HG03575 (cell line): ENCODE measurements at regions not wholly inside any gene's neighbourhood (a gene's known extent, or its start where the extent isn't known, plus 50 kb on each side); places are given as distances from the start of the nearest gene placed in this dataset.

Source experiments
- ATAC-seq: cut with Tn5 transposase; IDR thresholded peaks from one replicate; pipeline ENCODE4 v1.9.1; 2021; ENCODE audit not compliant: unreplicated experiment, insufficient number of reproducible peaks, low FRiP score; ENCODE audit errors: extremely low read depth

GRCh38 chr4:19842471-19842870 lies 409.2 kb upstream of the SLIT2 start:
- ATAC-seq = no peak

- ATAC-seq = no peak
These were observed 412.8 kb upstream of the SLIT2 start for GRCh38 chr4:19838858-19839257.

DNA sequence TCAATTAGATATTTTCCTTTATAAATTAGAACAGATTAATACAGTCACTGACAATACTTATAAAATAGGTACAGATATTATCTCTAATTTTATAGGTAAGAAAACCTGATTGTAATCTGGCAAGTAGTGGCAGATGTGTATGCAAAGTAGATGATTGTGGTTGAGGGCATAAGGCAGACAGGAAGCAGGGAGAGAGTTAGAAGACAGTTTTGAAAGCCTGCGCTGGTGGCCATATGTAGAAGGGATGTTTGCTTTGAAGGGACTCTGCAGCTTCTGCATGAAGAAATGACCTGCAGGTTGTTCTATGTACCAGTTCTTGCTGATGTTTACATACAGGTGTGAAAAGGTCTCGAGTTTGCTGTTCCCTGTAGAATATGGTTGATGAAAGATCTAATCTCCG lies 416.3 kb upstream of the SLIT2 start:
- ATAC-seq = no peak

DNA sequence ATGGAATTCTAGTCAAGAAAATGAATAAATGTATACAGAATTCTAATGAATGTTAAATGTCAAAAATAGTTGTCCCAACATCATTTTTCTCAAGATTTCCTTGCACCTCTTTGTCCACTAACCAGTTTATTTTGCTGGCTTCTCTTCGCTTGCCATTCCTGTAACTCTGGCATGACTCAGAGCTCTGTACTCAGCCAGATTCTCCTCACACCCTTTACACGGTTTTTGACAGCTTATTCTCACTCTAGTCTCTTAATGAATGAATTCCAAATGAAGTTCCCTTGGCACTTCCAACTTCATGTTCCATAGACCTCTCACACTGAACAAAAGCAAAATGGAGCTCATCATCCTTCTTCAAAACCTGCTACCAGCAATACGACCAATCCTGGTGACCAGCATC lies 419.3 kb upstream of the SLIT2 start:
- ATAC-seq = no peak

GRCh38 chr4:19831644-19832285 lies 419.9 kb upstream of the SLIT2 start:
- no peak for ATAC-seq

DNA sequence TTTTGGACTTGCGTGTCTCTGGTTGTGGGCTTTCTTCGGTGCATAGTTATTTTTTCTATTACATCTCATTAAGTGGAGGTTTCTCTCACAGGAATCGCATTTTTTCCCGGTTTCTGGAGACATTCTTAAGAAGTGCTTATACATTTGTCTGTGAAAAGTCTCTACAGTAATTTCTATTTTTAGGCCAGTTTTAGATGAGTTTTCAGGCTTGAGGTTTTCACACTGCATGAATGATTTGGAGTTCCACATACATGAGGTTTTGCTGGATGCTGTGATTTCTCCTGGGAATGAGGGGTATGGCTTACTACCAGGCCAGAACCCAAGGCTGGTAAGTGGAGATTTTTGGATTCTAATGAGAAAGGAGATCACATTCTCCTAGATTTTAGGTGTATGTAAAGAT lies 422.6 kb upstream of the SLIT2 start:
- no peak for ATAC-seq

- no peak for ATAC-seq
These were observed 427.9 kb upstream of the SLIT2 start for GRCh38 chr4:19823781-19824180.

- no peak for ATAC-seq
These were observed 432.0 kb upstream of the SLIT2 start for GRCh38 chr4:19819737-19820136.

DNA sequence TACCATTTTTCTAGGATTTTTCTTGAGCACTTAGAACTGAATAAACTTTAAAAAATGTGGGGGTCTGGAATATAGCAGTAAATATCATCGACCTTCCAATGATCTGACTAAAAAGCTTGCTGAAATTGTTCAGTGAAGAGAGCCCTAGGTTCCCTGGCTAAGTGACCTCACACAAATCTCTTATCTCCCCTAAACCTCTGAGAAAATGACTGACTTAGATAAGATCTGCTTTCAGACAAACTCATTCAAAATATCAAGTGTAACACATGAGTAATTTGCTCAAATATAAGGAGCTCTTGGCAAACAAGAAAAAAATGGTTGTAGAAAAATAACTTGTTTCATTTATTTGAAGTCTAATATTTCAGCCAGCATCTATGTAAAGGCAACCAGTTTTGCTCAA lies 441.7 kb upstream of the SLIT2 start:
- no peak for ATAC-seq

- ATAC-seq = no peak
These were observed 444.2 kb upstream of the SLIT2 start for GRCh38 chr4:19807505-19807904.

DNA sequence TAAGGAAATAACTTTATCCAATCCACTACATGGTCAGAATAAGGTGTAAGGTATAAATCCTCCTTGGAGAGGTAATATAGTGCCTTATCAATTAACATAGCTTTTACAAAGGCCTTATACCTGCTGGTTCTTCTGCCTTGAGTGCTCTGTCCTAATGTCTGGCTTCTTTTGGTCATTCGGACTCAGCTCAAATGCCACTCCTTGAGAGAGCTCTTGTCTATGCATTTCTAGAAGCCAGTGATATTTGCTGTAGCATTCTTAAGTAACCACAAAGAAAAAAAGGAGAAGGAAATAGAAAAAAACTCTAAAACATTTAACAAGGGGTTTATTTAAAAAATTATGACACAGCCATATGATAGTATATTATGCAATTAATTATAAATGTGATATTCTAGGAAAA lies 444.8 kb upstream of the SLIT2 start:
- no peak for ATAC-seq

DNA sequence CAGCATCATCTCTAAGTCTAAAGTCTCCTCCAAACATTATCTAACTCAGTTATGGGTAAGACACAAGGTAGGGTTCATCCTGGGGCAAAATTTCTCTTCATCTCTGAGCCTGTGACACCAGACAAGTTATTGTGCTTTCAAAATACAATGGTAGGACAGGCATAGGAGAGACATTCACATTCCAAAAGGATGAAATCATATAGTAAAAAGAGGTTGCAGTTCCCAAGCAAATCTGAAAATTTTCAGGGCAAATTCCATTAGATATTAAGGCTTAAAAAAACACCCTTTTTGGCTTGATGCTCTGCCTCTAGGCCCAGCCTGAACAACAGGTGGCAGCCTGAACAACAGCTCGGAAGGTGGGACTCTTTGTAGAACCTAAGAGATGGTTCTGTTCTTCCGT lies 448.3 kb upstream of the SLIT2 start:
- ATAC-seq = no peak

DNA sequence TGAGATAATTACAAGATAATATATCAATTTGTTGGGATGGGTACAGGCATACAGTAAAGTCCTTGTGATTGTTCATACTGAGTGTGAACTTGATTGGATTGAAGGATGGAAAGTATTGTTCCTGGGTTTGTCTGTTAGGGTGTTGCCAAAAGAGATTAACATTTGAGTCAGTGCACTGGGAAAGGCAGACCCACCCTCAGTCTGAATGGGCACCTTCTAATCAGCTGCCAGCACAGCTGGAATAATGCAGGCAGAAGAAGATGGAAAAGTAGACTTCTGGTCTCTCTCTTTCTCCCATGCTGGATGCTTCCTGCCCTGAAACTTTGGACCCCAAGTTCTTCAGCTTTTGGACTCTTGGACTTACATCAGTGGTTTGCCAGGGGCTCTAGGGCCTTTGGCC lies 457.9 kb upstream of the SLIT2 start:
- ATAC-seq = no peak

- ATAC-seq = no peak
These were observed 460.1 kb upstream of the SLIT2 start for GRCh38 chr4:19791422-19792123.

DNA sequence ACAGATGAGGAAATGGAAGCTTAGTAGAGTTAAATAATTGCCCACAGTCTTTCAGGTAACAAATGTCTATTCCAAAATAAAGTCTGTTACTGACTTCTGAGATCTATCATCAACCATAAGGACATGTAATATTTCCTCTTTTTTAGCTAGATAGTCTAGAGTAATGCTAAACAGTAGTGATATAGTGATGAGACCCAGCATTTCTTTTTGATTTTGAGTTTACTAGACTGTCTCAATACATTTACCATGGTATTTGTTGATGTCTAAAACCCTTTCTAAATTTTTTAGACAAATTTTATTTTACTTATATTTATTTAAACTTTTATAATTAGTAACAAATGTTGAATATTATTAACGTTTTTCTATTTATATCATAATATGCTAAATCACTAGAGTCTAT lies 465.1 kb upstream of the SLIT2 start:
- no peak for ATAC-seq

DNA sequence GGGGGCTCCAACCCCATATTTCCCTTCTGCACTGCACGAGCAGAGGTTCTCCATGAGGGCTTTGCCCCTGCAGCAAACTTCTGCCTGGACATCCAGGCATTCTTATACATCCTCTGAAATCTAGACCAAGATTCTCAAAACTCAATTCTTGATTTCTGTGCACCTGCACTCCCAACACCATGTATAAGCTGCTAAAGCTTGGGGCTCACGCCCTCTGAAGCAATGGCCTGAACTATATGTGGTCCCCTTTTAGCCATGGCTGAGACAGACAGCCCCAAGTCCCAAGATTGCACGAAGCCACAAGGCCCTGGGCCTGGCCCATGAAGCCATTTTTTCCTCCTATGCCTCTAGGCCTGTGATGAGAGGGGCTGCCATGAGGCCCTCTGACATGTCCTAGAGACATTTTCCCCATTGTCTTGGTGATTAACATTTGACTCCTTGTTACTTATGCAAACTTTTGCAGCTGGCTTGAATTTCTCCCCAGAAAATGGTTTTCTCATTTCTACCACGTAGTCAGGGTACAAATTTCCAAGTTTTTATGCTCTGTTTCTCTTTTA lies 468.0 kb upstream of the SLIT2 start:
- no peak for ATAC-seq

DNA sequence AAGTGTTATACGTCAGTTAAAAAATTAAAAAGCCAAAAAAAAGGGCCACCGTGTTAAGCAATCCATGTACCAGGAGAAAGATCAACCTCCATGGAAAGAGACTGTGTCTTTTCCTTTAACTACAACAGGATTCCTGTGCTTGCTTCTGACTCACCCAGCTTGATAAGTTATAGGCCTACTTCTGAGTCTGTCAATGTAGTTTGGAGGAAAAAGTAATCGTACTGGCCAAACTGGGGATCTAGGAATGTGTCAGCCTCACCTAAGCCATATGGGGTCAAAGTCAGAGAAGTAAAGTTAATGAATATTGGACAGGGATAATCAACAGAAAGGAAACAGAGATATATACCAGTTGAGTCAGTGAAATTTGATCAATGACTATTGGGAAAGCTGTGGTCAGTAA lies 470.8 kb upstream of the SLIT2 start:
- ATAC-seq = no peak

DNA sequence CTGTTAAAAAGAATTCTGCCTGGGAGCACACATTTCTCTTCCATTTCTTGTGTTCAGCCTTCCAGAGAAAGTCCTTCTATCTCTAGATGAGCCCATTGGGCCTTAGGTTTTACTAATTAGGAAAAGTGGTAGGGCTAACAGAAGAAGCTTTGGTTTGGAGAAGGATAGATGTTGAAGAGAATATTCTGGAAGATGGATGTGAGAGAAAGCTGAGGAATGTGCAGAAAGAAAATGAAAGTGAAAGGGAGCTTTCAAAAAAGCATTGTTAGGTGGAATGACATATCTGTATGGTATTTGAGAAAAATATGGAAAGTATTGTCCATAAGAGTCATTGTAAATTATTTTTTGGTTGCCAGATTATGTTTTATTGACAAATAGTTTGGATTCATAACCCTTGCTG lies 474.8 kb upstream of the SLIT2 start:
- no peak for ATAC-seq

- no peak for ATAC-seq
These were observed 475.7 kb upstream of the SLIT2 start for GRCh38 chr4:19776021-19776459.

- no peak for ATAC-seq
These were observed 476.9 kb upstream of the SLIT2 start for GRCh38 chr4:19774690-19775256.
